ENCODE measurements at regions not wholly inside any gene's neighbourhood (a gene's known extent, or its start where the extent isn't known, plus 50 kb on each side); places are given as distances from the start of the nearest gene placed in this dataset.

GRCh38 chr14:83994020-83994419, 1535.9 kb upstream of the FLRT2 start:
- TF ChIP-seq CTCF (IDR thresholded peaks at IDR 0.05; ENCODE audit: extremely low read depth, insufficient read depth, missing control alignments), result no peak
- no peak for DNase-seq (ENCODE audit: low spot score)
- in situ Hi-C loops (cut with MboI; ENCODE audit: low pct_unique_long_range_greater_than_20kb, low sequenced_read_pairs, unreplicated experiment), result no loop called here

- DNase-seq (ENCODE audit: low spot score), result no peak
- in situ Hi-C loops (cut with MboI; ENCODE audit: low pct_unique_long_range_greater_than_20kb, low sequenced_read_pairs, unreplicated experiment), result no loop called here
- TF ChIP-seq CTCF (IDR thresholded peaks at IDR 0.05; ENCODE audit: extremely low read depth, insufficient read depth, missing control alignments), result no peak
These were observed 1528.9 kb upstream of the FLRT2 start for GRCh38 chr14:84001023-84001422.

GRCh38 chr14:84003346-84003745, 1526.6 kb upstream of the FLRT2 start:
- TF ChIP-seq CTCF (IDR thresholded peaks at IDR 0.05; ENCODE audit: extremely low read depth, insufficient read depth, missing control alignments), result no peak
- in situ Hi-C loops (cut with MboI; ENCODE audit: low pct_unique_long_range_greater_than_20kb, low sequenced_read_pairs, unreplicated experiment), result no loop called here
- no peak for DNase-seq (ENCODE audit: low spot score)

- in situ Hi-C loops (cut with MboI; ENCODE audit: low pct_unique_long_range_greater_than_20kb, low sequenced_read_pairs, unreplicated experiment), result no loop called here
- no peak for DNase-seq (ENCODE audit: low spot score)
- TF ChIP-seq CTCF (IDR thresholded peaks at IDR 0.05; ENCODE audit: extremely low read depth, insufficient read depth, missing control alignments), result no peak
These were observed 1523.2 kb upstream of the FLRT2 start for GRCh38 chr14:84006643-84007155.

- in situ Hi-C loops (cut with MboI; ENCODE audit: low pct_unique_long_range_greater_than_20kb, low sequenced_read_pairs, unreplicated experiment), result no loop called here
- no peak for DNase-seq (ENCODE audit: low spot score)
- TF ChIP-seq CTCF (IDR thresholded peaks at IDR 0.05; ENCODE audit: extremely low read depth, insufficient read depth, missing control alignments), result no peak
These were observed 1516.5 kb upstream of the FLRT2 start for GRCh38 chr14:84013424-84013823.

GRCh38 chr14:84017495-84017894, 1512.4 kb upstream of the FLRT2 start:
- in situ Hi-C loops (cut with MboI; ENCODE audit: low pct_unique_long_range_greater_than_20kb, low sequenced_read_pairs, unreplicated experiment), result no loop called here
- DNase-seq (ENCODE audit: low spot score), result no peak
- TF ChIP-seq CTCF (IDR thresholded peaks at IDR 0.05; ENCODE audit: extremely low read depth, insufficient read depth, missing control alignments), result no peak

- in situ Hi-C loops (cut with MboI; ENCODE audit: low pct_unique_long_range_greater_than_20kb, low sequenced_read_pairs, unreplicated experiment), result no loop called here
- TF ChIP-seq CTCF (IDR thresholded peaks at IDR 0.05; ENCODE audit: extremely low read depth, insufficient read depth, missing control alignments), result no peak
- no peak for DNase-seq (ENCODE audit: low spot score)
These were observed 1508.5 kb upstream of the FLRT2 start for GRCh38 chr14:84021433-84021832.
